GM18909 (cell line): ENCODE measurements at regions not wholly inside any gene's neighbourhood (a gene's known extent, or its start where the extent isn't known, plus 50 kb on each side); places are given as distances from the start of the nearest gene placed in this dataset.

ENCODE experiments used
- ATAC-seq: cut with Tn5 transposase; IDR thresholded peaks from one replicate; pipeline ENCODE4 v1.9.1; 2021; ENCODE audit warnings: mild to moderate bottlenecking; ENCODE audit not compliant: unreplicated experiment, poor library complexity

DNA sequence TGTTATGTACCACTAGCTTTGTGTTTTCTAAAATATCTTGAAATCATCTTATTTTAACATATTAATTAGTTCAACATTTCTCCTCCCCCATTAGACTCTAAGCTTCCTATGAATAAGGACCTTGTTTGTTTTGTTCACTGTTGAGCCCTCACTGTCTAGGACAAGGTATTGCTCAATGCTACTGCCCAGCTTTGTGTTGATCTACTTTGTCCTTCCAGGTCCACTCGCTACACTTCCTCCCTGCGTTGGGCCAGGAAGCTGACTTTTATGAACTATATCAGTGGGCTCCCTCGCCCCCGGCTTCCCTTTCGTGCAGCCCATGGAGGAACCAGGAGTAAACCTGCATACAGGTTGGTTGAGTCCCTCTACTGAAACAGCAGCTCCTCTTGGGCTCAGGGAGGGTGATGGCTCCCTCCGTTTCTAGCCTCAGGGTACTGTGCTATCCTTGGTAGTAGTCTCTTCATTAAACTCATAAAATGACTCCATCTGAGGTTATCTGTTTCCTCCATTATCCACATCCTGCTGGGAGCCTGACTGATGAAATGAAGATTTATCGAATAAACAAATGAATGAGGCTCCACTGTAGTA, 272.5 kb downstream of the CLIC5 start:
- no peak for ATAC-seq

GRCh38 chr6:45742591-45742990, 273.1 kb downstream of the CLIC5 start:
- no peak for ATAC-seq

- peak; percentile 73 for ATAC-seq
These were observed 274.1 kb downstream of the CLIC5 start for GRCh38 chr6:45741437-45742171.

DNA sequence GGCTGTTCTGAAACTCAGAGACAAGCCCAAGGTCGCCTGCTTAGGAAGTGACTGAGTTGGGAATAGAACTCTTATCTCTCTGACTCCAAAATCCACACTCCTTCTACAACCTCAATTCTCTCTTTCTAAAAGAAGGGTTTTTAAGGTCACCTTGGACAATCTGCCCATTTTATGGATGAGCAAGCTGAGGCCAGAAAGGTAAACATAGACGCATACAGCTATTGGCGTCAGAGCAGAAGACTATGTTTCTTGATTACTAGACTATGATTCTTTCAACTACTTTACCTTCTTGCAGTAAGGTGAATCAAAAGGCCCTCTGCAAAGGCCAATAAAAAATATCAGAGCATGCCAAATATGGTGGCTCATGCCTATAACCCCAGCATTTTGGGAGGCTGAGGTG, 276.6 kb downstream of the CLIC5 start:
- ATAC-seq = no peak

DNA sequence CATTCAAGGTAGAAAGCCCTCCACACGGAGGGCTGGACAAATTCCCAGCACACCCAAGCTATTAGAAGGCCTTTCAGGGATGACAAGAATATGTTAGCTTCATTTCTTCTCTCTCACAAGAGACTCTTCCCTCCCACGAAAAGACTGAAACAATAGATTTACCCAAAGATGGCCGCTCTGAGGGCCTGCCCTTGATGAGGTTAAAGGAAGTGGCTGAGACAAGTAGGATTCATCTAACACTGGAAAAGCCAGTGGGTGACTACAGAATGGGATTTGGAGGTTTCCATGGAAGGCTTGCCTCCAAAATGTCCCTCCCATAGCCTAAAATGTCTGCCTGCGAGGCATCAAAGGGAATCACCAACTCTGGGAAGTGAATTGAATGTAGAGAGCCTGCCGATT, 277.6 kb downstream of the CLIC5 start:
- no peak for ATAC-seq

- ATAC-seq = peak; percentile 68
These were observed 278.2 kb downstream of the CLIC5 start for GRCh38 chr6:45737331-45738056.

GRCh38 chr6:45736134-45736533, 279.5 kb downstream of the CLIC5 start:
- no peak for ATAC-seq

DNA sequence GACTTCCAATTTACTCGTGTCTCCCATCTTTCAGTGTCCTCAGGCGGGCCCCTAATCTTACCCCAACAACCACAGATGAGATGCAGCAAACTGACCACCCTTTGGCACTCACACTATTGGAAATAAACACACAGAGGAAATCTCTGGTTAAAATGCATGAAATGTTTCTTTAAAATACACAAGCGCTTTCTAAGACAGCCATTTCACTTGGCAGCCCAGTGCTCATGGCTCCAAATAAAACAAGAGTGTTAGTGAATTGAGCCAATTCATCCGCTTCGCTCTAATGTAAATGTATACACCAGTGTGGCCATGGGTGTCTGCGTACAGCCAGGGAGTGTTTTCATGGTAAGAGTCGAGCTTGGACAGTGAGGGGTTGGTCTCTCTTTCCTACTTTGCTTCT, 282.9 kb downstream of the CLIC5 start:
- no peak for ATAC-seq

- ATAC-seq = no peak
These were observed 285.4 kb downstream of the CLIC5 start for GRCh38 chr6:45730232-45730631.

DNA sequence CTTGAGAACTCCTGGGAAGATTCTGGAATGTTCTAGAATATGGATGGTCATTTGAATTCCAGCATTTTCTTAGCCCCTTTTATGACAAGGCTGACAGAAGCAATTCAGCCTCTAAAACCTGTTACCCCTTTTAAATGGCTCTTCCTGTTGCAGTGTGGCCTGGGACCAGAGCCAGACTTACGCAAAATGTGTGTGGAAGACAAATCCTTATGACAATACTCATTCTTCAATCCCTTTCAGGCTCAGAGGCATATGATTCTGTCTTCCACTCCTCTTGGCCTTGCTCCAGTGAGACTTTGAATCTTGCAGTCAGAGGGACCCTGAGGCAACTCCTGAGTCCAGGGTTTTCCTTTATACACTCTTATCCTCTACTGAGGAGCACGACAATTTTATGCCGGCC, 287.0 kb downstream of the CLIC5 start:
- ATAC-seq = no peak

DNA sequence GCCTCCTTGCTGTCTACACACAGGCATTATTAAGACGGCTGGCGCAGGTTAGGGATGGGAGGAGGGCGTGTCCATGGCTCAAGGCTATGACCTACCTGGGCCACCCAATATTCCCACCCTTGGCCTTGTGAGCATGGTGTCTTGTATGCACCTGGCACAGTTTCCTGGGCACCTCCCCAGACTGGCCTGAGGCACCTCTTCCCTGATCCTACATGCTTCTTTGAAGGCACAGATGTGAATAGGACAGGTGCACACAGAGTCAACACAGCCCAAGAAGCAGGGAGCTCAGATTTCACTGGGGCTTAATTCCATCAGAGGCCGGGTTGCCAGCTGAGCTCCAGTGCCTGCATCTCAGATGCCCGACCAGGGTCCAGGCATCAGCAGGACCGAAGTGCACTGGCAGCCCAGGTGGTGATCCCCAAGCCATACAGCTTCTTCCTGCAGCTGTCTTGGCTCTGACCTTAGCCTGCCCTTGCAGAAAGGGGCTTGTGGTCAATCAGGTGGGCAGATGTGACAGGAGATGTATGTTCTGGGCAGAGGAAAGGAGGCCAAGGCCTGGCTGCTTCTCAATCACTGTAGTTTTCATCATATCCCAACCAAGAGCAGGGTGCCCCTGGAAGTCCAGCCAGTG, 287.7 kb downstream of the CLIC5 start:
- no peak for ATAC-seq

GRCh38 chr6:45727228-45727627, 288.4 kb downstream of the CLIC5 start:
- no peak for ATAC-seq

DNA sequence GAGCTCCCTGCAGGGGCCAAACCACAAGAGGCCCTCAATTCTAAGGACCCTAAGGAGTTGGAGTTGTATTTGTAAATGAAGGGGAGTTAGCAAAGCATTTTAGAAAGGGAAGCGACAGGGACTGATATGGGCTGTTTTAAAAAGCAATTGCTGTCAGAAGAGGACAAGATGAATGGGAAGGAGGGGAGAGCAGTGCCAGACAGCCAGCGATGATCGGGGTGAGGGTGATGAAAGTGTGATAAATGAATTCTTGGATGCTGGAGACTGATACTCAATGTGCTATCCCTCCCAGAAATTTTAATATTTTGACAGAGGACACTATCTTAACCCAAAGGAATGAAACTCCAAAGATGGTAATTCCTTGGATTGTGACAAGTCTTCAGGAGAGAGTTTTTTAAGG, 289.2 kb downstream of the CLIC5 start:
- no peak for ATAC-seq

DNA sequence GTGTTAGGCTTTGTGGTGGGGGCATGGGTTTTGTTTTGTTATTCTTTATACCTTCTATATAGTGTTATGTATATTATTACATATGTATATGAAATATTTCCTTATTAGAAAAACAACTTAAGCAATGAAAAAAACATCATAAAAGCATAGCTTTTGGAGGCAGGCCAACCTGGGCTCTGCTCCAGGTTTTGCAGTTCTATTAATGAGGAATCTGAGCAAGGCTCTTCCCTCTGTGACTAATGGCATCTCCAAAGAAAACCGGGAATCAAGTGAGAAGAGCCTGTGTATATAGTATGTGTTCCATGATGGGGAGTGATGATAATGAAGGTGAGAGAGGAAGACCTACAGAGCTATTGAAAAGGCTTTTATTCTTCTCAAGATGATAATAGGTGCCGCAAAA, 291.1 kb downstream of the CLIC5 start:
- no peak for ATAC-seq

GRCh38 chr6:45724027-45724426, 291.6 kb downstream of the CLIC5 start:
- no peak for ATAC-seq

- no peak for ATAC-seq
These were observed 292.8 kb downstream of the CLIC5 start for GRCh38 chr6:45722876-45723275.

DNA sequence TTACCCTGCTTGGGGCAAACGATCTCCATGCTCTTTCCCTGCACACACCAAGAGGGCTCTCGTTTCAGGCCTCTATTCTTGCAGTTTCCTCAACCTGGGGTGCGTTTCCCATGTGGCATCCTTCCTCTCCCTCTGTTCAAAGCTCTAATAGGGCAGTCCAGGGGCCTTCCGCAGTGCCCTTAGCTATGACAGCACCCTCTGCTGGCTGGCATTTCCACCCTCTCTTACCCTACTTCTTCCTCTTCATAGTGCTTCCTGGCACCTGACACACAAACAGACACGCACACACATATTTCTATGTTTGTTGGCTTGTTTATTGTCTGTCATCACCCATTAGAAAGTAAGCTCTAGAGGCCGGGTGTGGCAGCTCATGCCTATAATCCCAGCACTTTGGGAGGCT, 294.0 kb downstream of the CLIC5 start:
- no peak for ATAC-seq

GRCh38 chr6:45718871-45719270, 296.8 kb downstream of the CLIC5 start:
- no peak for ATAC-seq

DNA sequence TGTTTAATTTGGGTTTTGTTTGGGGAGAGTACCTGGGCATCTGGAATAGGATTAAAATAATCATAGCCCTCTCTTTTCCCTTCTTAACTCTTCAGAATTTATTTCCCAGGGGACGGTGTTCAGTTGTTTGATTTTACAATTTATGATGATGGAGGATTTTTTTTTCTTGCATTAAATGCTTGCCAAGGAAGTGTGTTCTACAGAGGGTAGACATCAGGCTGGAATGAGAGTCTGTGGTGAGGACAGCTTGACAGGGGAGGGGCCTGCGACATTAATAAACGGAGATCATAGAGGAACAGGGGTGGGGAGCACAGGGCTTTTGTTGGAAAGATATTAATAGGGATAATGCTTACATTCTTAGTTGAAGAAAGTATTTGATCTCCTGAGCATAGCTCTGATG, 297.5 kb downstream of the CLIC5 start:
- ATAC-seq = no peak

DNA sequence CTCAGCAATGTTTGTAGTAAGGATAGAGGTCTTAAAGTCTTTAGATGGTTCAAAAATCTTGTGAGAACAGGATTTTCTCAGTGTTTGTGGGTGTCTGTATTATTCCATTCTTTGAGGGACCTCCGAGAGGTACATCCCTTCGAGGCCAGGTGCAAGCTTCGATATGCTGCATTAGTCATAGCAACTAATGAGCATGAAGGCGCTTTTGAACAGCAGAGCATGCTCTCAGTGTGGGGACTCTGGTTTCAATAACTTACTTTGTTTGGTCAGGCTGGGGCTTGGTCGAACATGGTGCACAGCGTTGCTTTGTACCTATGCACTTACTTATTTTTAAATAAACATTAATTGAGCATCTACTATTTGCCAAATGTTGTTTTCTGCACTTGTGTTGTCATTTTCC, 297.9 kb downstream of the CLIC5 start:
- no peak for ATAC-seq

- ATAC-seq = no peak
These were observed 298.6 kb downstream of the CLIC5 start for GRCh38 chr6:45717027-45717426.
